ENCODE measurements at regions not wholly inside any gene's neighbourhood (a gene's known extent, or its start where the extent isn't known, plus 50 kb on each side); places are given as distances from the start of the nearest gene placed in this dataset.
A peak's percentile ranks its signal among the peaks of the same experiment; 100 is the strongest.

- H3K9me3 ChIP-seq (ENCODE audit: insufficient read depth, low read length): no peaks in the 10 kb centered on the region
- H3F3A ChIP-seq (ENCODE audit: insufficient read depth): no peaks in the 10 kb centered on the region
- H3K4me2 ChIP-seq (ENCODE audit: low read depth, low read length, poor library complexity, severe bottlenecking): no peak overlapping the region
- no peak overlapping the region for H3K27ac ChIP-seq (ENCODE audit: low read depth, low read length)
- TF ChIP-seq CTCF (IDR thresholded peaks at IDR 0.05; ENCODE audit: insufficient read depth, low read length, poor library complexity, severe bottlenecking) (no peak), EZH2phosphoT487 (conservative IDR thresholded peaks at IDR 0.05; ENCODE audit: low read length) (no peak)
- no peaks in the 10 kb centered on the region for H4K20me1 ChIP-seq (ENCODE audit: low read depth, low read length)
- no peak overlapping the region for H3K4me3 ChIP-seq (ENCODE audit: insufficient read depth, low read length, poor library complexity, severe bottlenecking)
- no peaks in the 10 kb centered on the region for H3K79me2 ChIP-seq (ENCODE audit: insufficient read depth, low read length)
- H2AFZ ChIP-seq (ENCODE audit: low read depth, low read length, severe bottlenecking): peak overlapping the region; percentile 21
- no peaks in the 10 kb centered on the region for H3K36me3 ChIP-seq (ENCODE audit: low read length)
- no peak overlapping the region for H3K9ac ChIP-seq (ENCODE audit: low read length)
- H3K27me3 ChIP-seq (ENCODE audit: low read length): no peaks in the 10 kb centered on the region
- H3K9me2 ChIP-seq (replicated peaks; ENCODE audit: insufficient read depth, low read length): no peaks in the 10 kb centered on the region
Measured at GRCh38 chr21:21818898-21819297, 820.7 kb downstream of the NCAM2 start.

GRCh38 chr21:21828130-21828529 is 829.9 kb downstream of the NCAM2 start:
- Histone ChIP-seq H2AFZ (ENCODE audit: low read depth, low read length, severe bottlenecking) (no peak overlapping the region), H4K20me1 (ENCODE audit: low read depth, low read length) (no peaks in the 10 kb centered on the region), H3K9me3 (ENCODE audit: insufficient read depth, low read length) (no peaks in the 10 kb centered on the region; the same call in 1 of the 2 replicates), H3K4me3 (ENCODE audit: insufficient read depth, low read length, poor library complexity, severe bottlenecking) (no peak overlapping the region), H3K79me2 (ENCODE audit: insufficient read depth, low read length) (no peaks in the 10 kb centered on the region), H3K4me2 (ENCODE audit: low read depth, low read length, poor library complexity, severe bottlenecking) (no peak overlapping the region), H3K36me3 (ENCODE audit: low read length) (no peaks in the 10 kb centered on the region), H3K9me2 (replicated peaks; ENCODE audit: insufficient read depth, low read length) (no peaks in the 10 kb centered on the region), H3F3A (ENCODE audit: insufficient read depth) (no peaks in the 10 kb centered on the region), H3K27me3 (ENCODE audit: low read length) (no peaks in the 10 kb centered on the region), H3K27ac (ENCODE audit: low read depth, low read length) (no peak overlapping the region), H3K9ac (ENCODE audit: low read length) (no peak overlapping the region)
- TF ChIP-seq CTCF (IDR thresholded peaks at IDR 0.05; ENCODE audit: insufficient read depth, low read length, poor library complexity, severe bottlenecking): no peak
- TF ChIP-seq EZH2phosphoT487 (conservative IDR thresholded peaks at IDR 0.05; ENCODE audit: low read length): no peak

GRCh38 chr21:21831036-21831435 is 832.8 kb downstream of the NCAM2 start:
- TF ChIP-seq EZH2phosphoT487 (conservative IDR thresholded peaks at IDR 0.05; ENCODE audit: low read length) (no peak), CTCF (IDR thresholded peaks at IDR 0.05; ENCODE audit: insufficient read depth, low read length, poor library complexity, severe bottlenecking) (no peak)
- no peak overlapping the region for H3K9ac ChIP-seq (ENCODE audit: low read length)
- no peaks in the 10 kb centered on the region for H3F3A ChIP-seq (ENCODE audit: insufficient read depth)
- no peaks in the 10 kb centered on the region for H3K79me2 ChIP-seq (ENCODE audit: insufficient read depth, low read length)
- no peak overlapping the region for H3K4me2 ChIP-seq (ENCODE audit: low read depth, low read length, poor library complexity, severe bottlenecking)
- no peaks in the 10 kb centered on the region for H4K20me1 ChIP-seq (ENCODE audit: low read depth, low read length)
- no peaks in the 10 kb centered on the region for H3K9me2 ChIP-seq (replicated peaks; ENCODE audit: insufficient read depth, low read length)
- no peak overlapping the region for H2AFZ ChIP-seq (ENCODE audit: low read depth, low read length, severe bottlenecking)
- no peak overlapping the region for H3K4me3 ChIP-seq (ENCODE audit: insufficient read depth, low read length, poor library complexity, severe bottlenecking)
- H3K36me3 ChIP-seq (ENCODE audit: low read length): no peaks in the 10 kb centered on the region
- H3K27me3 ChIP-seq (ENCODE audit: low read length): no peaks in the 10 kb centered on the region
- H3K27ac ChIP-seq (ENCODE audit: low read depth, low read length): no peak overlapping the region
- H3K9me3 ChIP-seq (ENCODE audit: insufficient read depth, low read length): no peaks in the 10 kb centered on the region; the same call in 1 of the 2 replicates
